ENCODE measurements at regions not wholly inside any gene's neighbourhood (a gene's known extent, or its start where the extent isn't known, plus 50 kb on each side); places are given as distances from the start of the nearest gene placed in this dataset.
"Not testable (repeated sequence)": the region's sequence is repeated elsewhere in the genome, so short reads cannot be mapped to it uniquely, and the experiment has no call there.

GRCh38 chrX:73916931-73917667 lies 64.6 kb upstream of the XIST start:
- ATAC-seq (no peak), DNase-seq (no peak)
- H3K36me3 Mint-ChIP-seq (ENCODE audit: low read depth) = no peaks in the 10 kb centered on the region
- no peaks in the 10 kb centered on the region for H3K4me1 Mint-ChIP-seq
- no peak overlapping the region for H3K27ac Mint-ChIP-seq
- H3K9me3 Mint-ChIP-seq = no peaks in the 10 kb centered on the region
- H3K4me3 Mint-ChIP-seq = no peak overlapping the region
- no peaks in the 10 kb centered on the region for H3K27me3 Mint-ChIP-seq

DNA sequence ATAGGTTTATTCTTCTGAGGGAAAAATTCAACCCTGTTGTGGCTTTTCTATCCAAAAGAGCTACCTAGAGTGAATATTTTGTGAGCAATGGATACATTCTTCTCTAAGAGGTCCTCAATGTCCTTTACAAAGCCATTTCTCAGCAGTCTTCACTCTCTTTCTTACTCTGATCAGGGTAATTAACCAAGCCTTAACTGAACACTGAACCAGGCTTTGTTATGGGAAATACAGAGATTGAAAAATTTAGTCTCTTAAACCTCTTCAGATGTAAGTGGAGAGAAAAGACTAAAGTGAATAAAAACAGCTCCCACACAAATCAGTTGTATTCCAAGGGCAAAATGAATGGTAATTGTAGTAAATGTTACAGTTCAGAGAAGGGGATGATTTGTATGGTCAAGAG lies 64.0 kb upstream of the XIST start:
- Mint-ChIP-seq H3K4me3 (no peak overlapping the region), H3K36me3 (ENCODE audit: low read depth) (no peaks in the 10 kb centered on the region), H3K27me3 (no peaks in the 10 kb centered on the region), H3K4me1 (no peaks in the 10 kb centered on the region), H3K27ac (no peak overlapping the region), H3K9me3 (no peaks in the 10 kb centered on the region)
- ATAC-seq (no peak), DNase-seq (no peak)

DNA sequence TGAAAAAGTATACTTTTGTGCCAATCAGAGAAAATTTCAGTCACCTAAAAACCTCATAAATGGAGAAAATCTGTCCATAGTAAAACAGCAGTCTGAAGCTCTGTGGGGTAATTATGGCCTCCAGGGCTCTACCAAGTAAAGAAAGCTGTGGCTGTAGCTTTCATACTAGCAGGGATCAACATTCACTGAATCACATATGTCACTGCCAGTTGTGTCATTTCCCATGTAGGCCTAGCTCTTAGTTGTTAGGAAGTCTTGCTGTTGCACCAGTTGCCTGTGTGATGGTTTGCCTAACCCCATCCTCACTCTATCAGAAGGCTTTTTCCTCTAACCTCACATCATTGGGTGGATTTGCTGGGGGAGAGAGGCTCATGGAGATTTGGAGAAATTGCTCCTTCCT lies 62.3 kb upstream of the XIST start:
- ATAC-seq; H3K4me3 Mint-ChIP-seq; H3K4me1 Mint-ChIP-seq; H3K27ac Mint-ChIP-seq; H3K27me3 Mint-ChIP-seq; H3K36me3 Mint-ChIP-seq (ENCODE audit: low read depth); H3K9me3 Mint-ChIP-seq; DNase-seq: not testable (repeated sequence)

GRCh38 chrX:73913580-73913979 lies 61.1 kb upstream of the XIST start:
- Mint-ChIP-seq H3K27me3 (no peaks in the 10 kb centered on the region), H3K4me1 (no peaks in the 10 kb centered on the region), H3K9me3 (no peaks in the 10 kb centered on the region), H3K36me3 (ENCODE audit: low read depth) (no peaks in the 10 kb centered on the region), H3K27ac (no peak overlapping the region), H3K4me3 (no peak overlapping the region)
- DNase-seq = no peak
- no peak for ATAC-seq

DNA sequence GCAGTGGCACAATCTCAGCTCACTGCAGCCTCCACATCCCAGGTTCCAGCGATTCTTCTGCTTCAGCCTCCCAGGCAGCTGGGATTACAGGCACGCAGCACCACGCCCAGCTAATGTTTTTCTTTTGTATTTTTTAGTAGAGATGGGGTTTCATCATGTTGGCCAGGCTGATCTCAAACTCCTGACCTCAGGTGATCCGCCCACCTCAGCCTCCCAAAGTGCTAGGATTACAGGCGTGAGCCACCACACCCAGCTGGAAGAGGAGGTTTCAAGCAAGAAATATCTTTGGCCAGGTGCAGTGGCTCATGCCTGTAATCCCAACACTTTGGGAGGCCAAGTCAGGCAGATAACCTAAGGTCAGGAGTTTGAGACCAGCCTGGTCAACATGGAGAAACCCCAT lies 59.4 kb upstream of the XIST start:
- H3K27ac Mint-ChIP-seq; H3K9me3 Mint-ChIP-seq; H3K4me3 Mint-ChIP-seq; H3K36me3 Mint-ChIP-seq (ENCODE audit: low read depth); ATAC-seq; H3K27me3 Mint-ChIP-seq; H3K4me1 Mint-ChIP-seq; DNase-seq: not testable (repeated sequence)

- not testable (repeated sequence) for H3K36me3 Mint-ChIP-seq (ENCODE audit: low read depth); H3K27ac Mint-ChIP-seq; H3K4me1 Mint-ChIP-seq; DNase-seq; ATAC-seq; H3K27me3 Mint-ChIP-seq; H3K4me3 Mint-ChIP-seq
- peaks cover 12% of the 10 kb centered on the region for H3K9me3 Mint-ChIP-seq
Measured at GRCh38 chrX:73905749-73906374, 53.3 kb upstream of the XIST start.

- ATAC-seq (no peak), DNase-seq (no peak)
- H3K4me1 Mint-ChIP-seq = no peaks in the 10 kb centered on the region
- no peaks in the 10 kb centered on the region for H3K36me3 Mint-ChIP-seq (ENCODE audit: low read depth)
- H3K27me3 Mint-ChIP-seq = no peaks in the 10 kb centered on the region
- peaks cover 12% of the 10 kb centered on the region for H3K9me3 Mint-ChIP-seq
- no peak overlapping the region for H3K4me3 Mint-ChIP-seq
- H3K27ac Mint-ChIP-seq = no peak overlapping the region
Measured at GRCh38 chrX:73903941-73904340, 51.4 kb upstream of the XIST start.

All from activated naive CD8-positive, alpha-beta T cell treated with anti-CD3 and anti-CD28 coated beads, Interleukin-2, amount 50 U/mL, for 24 hours (primary cell).